ENCODE measurements at regions not wholly inside any gene's neighbourhood (a gene's known extent, or its start where the extent isn't known, plus 50 kb on each side); places are given as distances from the start of the nearest gene placed in this dataset.
A peak's percentile ranks its signal among the peaks of the same experiment; 100 is the strongest.
"Not testable (repeated sequence)": the region's sequence is repeated elsewhere in the genome, so short reads cannot be mapped to it uniquely, and the experiment has no call there.

GRCh38 chrX:128739539-128739938, 687.3 kb upstream of the ACTRT1 start:
- Histone ChIP-seq H3K9ac (ENCODE audit: low read length) (no peak overlapping the region), H3K27me3 (ENCODE audit: control insufficient read depth, insufficient read depth, low read length) (no peaks in the 10 kb centered on the region), H3K4me1 (ENCODE audit: control insufficient read depth, insufficient read depth, low read length) (no peaks in the 10 kb centered on the region), H3K36me3 (ENCODE audit: control insufficient read depth, insufficient read depth, low read length) (no peaks in the 10 kb centered on the region), H3K4me3 (ENCODE audit: low read depth, low read length) (no peak overlapping the region), H3K27ac (ENCODE audit: low read depth, low read length) (no peak overlapping the region), H3K9me3 (ENCODE audit: control insufficient read depth, insufficient read depth, low read depth, low read length) (no peaks in the 10 kb centered on the region)

- Histone ChIP-seq H3K4me3 (ENCODE audit: low read depth, low read length) (no peak overlapping the region), H3K27ac (ENCODE audit: low read depth, low read length) (no peak overlapping the region), H3K9me3 (ENCODE audit: control insufficient read depth, insufficient read depth, low read depth, low read length) (peaks cover 12% of the 10 kb centered on the region), H3K36me3 (ENCODE audit: control insufficient read depth, insufficient read depth, low read length) (no peaks in the 10 kb centered on the region), H3K4me1 (ENCODE audit: control insufficient read depth, insufficient read depth, low read length) (no peaks in the 10 kb centered on the region), H3K27me3 (ENCODE audit: control insufficient read depth, insufficient read depth, low read length) (no peaks in the 10 kb centered on the region), H3K9ac (ENCODE audit: low read length) (no peak overlapping the region)
Measured at GRCh38 chrX:128728943-128729342, 676.7 kb upstream of the ACTRT1 start.

GRCh38 chrX:128717635-128718578, 665.7 kb upstream of the ACTRT1 start:
- Histone ChIP-seq H3K4me3 (ENCODE audit: low read depth, low read length) (no peak overlapping the region), H3K36me3 (ENCODE audit: control insufficient read depth, insufficient read depth, low read length) (no peaks in the 10 kb centered on the region), H3K9me3 (ENCODE audit: control insufficient read depth, insufficient read depth, low read depth, low read length) (no peaks in the 10 kb centered on the region), H3K4me1 (ENCODE audit: control insufficient read depth, insufficient read depth, low read length) (no peaks in the 10 kb centered on the region), H3K27ac (ENCODE audit: low read depth, low read length) (no peak overlapping the region), H3K27me3 (ENCODE audit: control insufficient read depth, insufficient read depth, low read length) (no peaks in the 10 kb centered on the region; the same call in 1 of the 2 replicates), H3K9ac (ENCODE audit: low read length) (no peak overlapping the region)

GRCh38 chrX:128714425-128714824, 662.2 kb upstream of the ACTRT1 start:
- H3K36me3 ChIP-seq (ENCODE audit: control insufficient read depth, insufficient read depth, low read length), result no peaks in the 10 kb centered on the region
- no peak overlapping the region for H3K27ac ChIP-seq (ENCODE audit: low read depth, low read length)

GRCh38 chrX:128699716-128700285, 647.6 kb upstream of the ACTRT1 start:
- H3K27me3 ChIP-seq (ENCODE audit: control insufficient read depth, insufficient read depth, low read length), result no peaks in the 10 kb centered on the region
- no peak overlapping the region for H3K4me3 ChIP-seq (ENCODE audit: low read depth, low read length)
- no peaks in the 10 kb centered on the region for H3K9me3 ChIP-seq (ENCODE audit: control insufficient read depth, insufficient read depth, low read depth, low read length)
- H3K27ac ChIP-seq (ENCODE audit: low read depth, low read length), result no peak overlapping the region
- H3K36me3 ChIP-seq (ENCODE audit: control insufficient read depth, insufficient read depth, low read length), result no peaks in the 10 kb centered on the region
- H3K9ac ChIP-seq (ENCODE audit: low read length), result no peak overlapping the region
- H3K4me1 ChIP-seq (ENCODE audit: control insufficient read depth, insufficient read depth, low read length), result peaks cover 4% of the 10 kb centered on the region; the same call in 1 of the 2 replicates

More at GRCh38 chrX:128714425-128714824, 662.2 kb upstream of the ACTRT1 start:
- no peaks in the 10 kb centered on the region; the same call in 1 of the 2 replicates for H3K27me3 ChIP-seq (ENCODE audit: control insufficient read depth, insufficient read depth, low read length)
- no peaks in the 10 kb centered on the region for H3K4me1 ChIP-seq (ENCODE audit: control insufficient read depth, insufficient read depth, low read length)
- H3K4me3 ChIP-seq (ENCODE audit: low read depth, low read length), result no peak overlapping the region
- no peak overlapping the region for H3K9ac ChIP-seq (ENCODE audit: low read length)
- H3K9me3 ChIP-seq (ENCODE audit: control insufficient read depth, insufficient read depth, low read depth, low read length), result no peaks in the 10 kb centered on the region

- no peak overlapping the region for H3K4me3 ChIP-seq (ENCODE audit: low read depth, low read length)
- no peaks in the 10 kb centered on the region for H3K36me3 ChIP-seq (ENCODE audit: control insufficient read depth, insufficient read depth, low read length)
- H3K9ac ChIP-seq (ENCODE audit: low read length), result no peak overlapping the region
- H3K9me3 ChIP-seq (ENCODE audit: control insufficient read depth, insufficient read depth, low read depth, low read length), result no peaks in the 10 kb centered on the region
- peaks cover 4% of the 10 kb centered on the region; the same call in 1 of the 2 replicates for H3K4me1 ChIP-seq (ENCODE audit: control insufficient read depth, insufficient read depth, low read length)
- H3K27ac ChIP-seq (ENCODE audit: low read depth, low read length), result no peak overlapping the region
- H3K27me3 ChIP-seq (ENCODE audit: control insufficient read depth, insufficient read depth, low read length), result no peaks in the 10 kb centered on the region
Measured at GRCh38 chrX:128698573-128699181, 646.5 kb upstream of the ACTRT1 start.

- Histone ChIP-seq H3K4me3 (ENCODE audit: low read depth, low read length) (no peak overlapping the region), H3K27me3 (ENCODE audit: control insufficient read depth, insufficient read depth, low read length) (no peaks in the 10 kb centered on the region), H3K4me1 (ENCODE audit: control insufficient read depth, insufficient read depth, low read length) (no peaks in the 10 kb centered on the region), H3K36me3 (ENCODE audit: control insufficient read depth, insufficient read depth, low read length) (no peaks in the 10 kb centered on the region), H3K9ac (ENCODE audit: low read length) (no peak overlapping the region), H3K27ac (ENCODE audit: low read depth, low read length) (no peak overlapping the region), H3K9me3 (ENCODE audit: control insufficient read depth, insufficient read depth, low read depth, low read length) (no peaks in the 10 kb centered on the region)
Measured at GRCh38 chrX:128691872-128692271, 639.7 kb upstream of the ACTRT1 start.

GRCh38 chrX:128685387-128685786, 633.2 kb upstream of the ACTRT1 start:
- Histone ChIP-seq H3K36me3 (ENCODE audit: control insufficient read depth, insufficient read depth, low read length) (no peaks in the 10 kb centered on the region), H3K4me3 (ENCODE audit: low read depth, low read length) (no peak overlapping the region), H3K9me3 (ENCODE audit: control insufficient read depth, insufficient read depth, low read depth, low read length) (no peaks in the 10 kb centered on the region), H3K27ac (ENCODE audit: low read depth, low read length) (no peak overlapping the region), H3K27me3 (ENCODE audit: control insufficient read depth, insufficient read depth, low read length) (no peaks in the 10 kb centered on the region; the same call in 1 of the 2 replicates), H3K4me1 (ENCODE audit: control insufficient read depth, insufficient read depth, low read length) (no peaks in the 10 kb centered on the region), H3K9ac (ENCODE audit: low read length) (no peak overlapping the region)

GRCh38 chrX:128676651-128677050, 624.4 kb upstream of the ACTRT1 start:
- H3K9ac ChIP-seq (ENCODE audit: low read length), result no peak overlapping the region
- H3K27ac ChIP-seq (ENCODE audit: low read depth, low read length), result no peak overlapping the region
- H3K4me3 ChIP-seq (ENCODE audit: low read depth, low read length), result no peak overlapping the region
- H3K4me1 ChIP-seq (ENCODE audit: control insufficient read depth, insufficient read depth, low read length), result peaks cover 8% of the 10 kb centered on the region; the same call in 1 of the 2 replicates
- peaks cover 4% of the 10 kb centered on the region; the same call in 1 of the 2 replicates for H3K9me3 ChIP-seq (ENCODE audit: control insufficient read depth, insufficient read depth, low read depth, low read length)
- no peaks in the 10 kb centered on the region; the same call in 1 of the 2 replicates for H3K27me3 ChIP-seq (ENCODE audit: control insufficient read depth, insufficient read depth, low read length)
- H3K36me3 ChIP-seq (ENCODE audit: control insufficient read depth, insufficient read depth, low read length), result peaks cover 3% of the 10 kb centered on the region; the same call in 1 of the 2 replicates

GRCh38 chrX:128674326-128675086, 622.3 kb upstream of the ACTRT1 start:
- H3K4me1 ChIP-seq (ENCODE audit: control insufficient read depth, insufficient read depth, low read length); H3K27me3 ChIP-seq (ENCODE audit: control insufficient read depth, insufficient read depth, low read length); H3K9ac ChIP-seq (ENCODE audit: low read length); H3K36me3 ChIP-seq (ENCODE audit: control insufficient read depth, insufficient read depth, low read length); H3K4me3 ChIP-seq (ENCODE audit: low read depth, low read length); H3K9me3 ChIP-seq (ENCODE audit: control insufficient read depth, insufficient read depth, low read depth, low read length): not testable (repeated sequence)
- peak overlapping the region; percentile 41; the same call in 1 of the 2 replicates for H3K27ac ChIP-seq (ENCODE audit: low read depth, low read length)
